Ramos (cell line): ENCODE measurements at regions not wholly inside any gene's neighbourhood (a gene's known extent, or its start where the extent isn't known, plus 50 kb on each side); places are given as distances from the start of the nearest gene placed in this dataset.

Experiments used
- in situ Hi-C: fragments of 300-500 bp; cut with MboI; formaldehyde crosslinking; loops from one replicate; pipeline ENCODE4 v1.14.3; 2022; ENCODE audit warnings: low sequenced_read_pairs; ENCODE audit not compliant: unreplicated experiment

DNA sequence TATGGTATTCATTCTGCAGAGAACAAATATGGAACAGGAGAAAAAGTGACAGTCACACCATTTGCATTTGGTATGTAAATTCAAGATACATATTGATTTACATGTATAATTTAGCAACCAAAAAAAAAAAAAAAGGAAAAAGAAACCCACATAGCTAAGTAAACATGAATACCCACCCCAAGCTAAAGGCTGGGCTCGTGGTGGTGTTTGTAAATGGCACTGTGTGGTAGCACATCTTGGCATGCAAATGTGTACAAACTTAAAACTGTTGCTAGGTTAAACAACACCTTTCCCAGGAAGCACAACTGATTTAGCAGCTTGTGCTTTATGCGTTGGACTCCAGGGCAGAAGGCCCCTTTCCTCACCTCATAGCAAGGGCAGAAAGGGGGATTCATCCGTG is 481.1 kb upstream of the CELF4 start:
- in situ Hi-C loops, result no loop called here

DNA sequence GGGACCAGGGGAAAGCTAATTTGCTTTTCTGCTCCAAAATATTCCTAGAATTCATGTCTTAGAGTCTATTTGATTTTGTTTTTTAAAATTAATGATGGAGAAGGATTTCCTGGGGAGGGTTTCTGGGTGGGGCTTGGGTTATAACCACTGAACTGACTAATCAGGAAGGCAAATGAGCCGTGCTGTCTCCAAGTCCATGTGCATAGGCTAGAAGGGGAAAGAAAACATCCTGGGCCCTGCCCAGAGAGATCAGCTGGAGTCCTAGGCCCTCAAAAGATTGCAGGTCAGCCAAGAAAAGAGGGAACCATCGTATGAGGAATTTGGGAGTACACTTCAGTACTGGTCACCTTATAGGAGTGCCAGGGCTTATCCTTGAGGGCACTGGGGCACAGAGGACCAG is 480.2 kb upstream of the CELF4 start:
- in situ Hi-C loops, result no loop called here

DNA sequence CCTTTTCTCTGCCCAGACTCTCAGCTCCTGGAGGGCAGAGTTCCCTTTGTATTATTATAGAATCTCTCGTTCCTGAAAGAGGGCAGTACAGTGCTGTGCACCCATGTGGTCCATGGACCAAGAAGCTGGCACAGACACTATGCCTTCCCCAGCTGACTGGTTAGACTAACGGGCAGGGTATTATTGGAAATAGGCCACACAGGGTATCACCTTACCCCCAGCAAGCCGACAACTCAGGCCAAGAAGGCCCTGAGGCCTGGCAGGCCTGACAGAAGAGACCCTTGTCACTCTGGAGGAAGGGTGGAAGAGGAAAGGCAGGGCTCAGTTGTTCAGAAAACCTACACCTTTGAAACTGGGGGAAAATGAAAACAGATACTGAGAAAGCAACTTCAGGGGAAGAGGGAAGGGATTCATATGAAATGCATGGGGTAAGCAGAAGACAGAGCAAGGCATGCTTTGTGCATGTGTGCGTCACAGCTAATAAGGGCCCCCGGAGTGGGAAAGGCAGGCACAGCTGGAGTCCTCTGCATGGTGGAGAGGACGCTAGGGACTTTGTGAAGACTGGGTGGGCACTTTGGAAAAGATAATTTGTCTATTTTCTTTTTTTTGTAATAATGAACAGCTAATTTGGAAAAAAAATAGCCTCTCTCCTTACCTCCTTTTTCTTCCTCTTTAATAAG is 476.8 kb upstream of the CELF4 start:
- in situ Hi-C loops, result no loop called here

DNA sequence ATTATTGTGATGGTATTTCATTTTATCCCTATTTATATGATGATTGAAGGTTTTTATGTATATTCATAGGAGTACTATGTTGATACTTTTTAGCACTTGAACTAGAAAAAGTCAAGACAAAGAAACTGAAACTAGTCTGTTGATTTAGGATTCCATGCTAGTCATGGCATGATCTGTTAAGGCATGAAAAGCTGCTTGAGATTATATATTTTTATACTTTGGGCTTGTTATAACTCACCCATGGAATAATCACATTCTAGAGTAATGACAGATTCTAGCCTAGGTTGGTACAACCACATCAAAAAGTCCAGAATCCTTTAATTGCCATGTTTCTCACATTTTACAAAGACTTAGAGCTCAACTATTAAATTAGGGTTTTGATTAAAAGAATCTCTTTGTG is 472.6 kb upstream of the CELF4 start:
- in situ Hi-C loops, result no loop called here

DNA sequence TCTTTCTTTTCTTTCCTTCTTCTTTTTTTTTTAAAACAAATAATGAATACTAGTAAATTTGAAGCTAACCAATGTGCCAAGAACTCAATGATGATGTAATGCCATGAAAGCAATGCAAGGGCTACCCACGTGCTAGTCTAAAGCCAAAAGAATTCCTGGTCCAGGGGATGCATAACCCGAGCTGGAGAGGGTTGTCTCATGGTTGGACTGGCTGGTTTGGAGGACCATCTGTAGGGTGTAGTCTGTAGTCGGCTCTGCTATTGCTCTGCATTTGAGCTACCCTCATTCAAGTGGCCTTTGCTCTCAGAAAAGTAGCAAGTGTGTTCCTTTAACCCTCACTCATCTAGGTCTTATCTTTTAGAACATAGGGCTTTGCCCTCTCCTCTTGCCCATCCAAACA is 469.6 kb upstream of the CELF4 start:
- in situ Hi-C loops, result no loop called here

DNA sequence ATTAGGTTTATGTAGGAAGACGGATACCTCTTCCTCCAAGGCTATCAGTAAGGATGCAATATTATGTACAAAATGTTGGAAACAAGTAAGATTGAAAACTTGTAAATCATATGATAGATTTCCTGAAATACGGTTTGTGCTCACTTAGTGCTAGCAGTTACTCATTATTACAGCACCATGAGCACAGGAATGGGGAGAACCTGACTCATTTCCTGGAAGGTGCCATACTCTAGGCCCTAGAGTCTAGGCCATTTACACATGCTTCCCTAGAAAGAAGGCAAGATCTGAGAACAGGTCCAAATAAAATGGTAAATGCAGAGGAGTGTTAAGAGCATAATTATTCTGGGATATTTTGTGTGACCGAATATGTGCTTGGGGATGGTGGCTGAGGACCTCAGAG is 467.7 kb upstream of the CELF4 start:
- in situ Hi-C loops, result no loop called here

DNA sequence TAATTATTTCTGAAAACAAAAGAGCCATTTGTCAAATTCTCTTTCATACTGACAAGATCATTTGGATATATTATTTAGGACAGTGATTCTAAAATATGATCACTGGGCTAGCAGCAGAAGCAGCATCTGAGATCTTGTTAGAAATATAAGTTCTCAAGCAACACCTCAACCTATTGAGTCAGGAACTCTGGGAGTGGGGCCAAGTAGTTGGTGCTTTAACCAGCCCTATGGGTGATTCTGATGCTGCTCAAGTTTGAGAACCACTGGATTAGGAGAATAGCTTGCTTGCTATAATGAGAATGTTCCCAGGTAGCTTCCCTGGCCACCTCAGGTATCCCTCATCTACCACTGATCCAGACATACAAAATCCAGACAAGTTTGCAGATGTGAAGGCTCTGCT is 466.9 kb upstream of the CELF4 start:
- in situ Hi-C loops, result no loop called here

DNA sequence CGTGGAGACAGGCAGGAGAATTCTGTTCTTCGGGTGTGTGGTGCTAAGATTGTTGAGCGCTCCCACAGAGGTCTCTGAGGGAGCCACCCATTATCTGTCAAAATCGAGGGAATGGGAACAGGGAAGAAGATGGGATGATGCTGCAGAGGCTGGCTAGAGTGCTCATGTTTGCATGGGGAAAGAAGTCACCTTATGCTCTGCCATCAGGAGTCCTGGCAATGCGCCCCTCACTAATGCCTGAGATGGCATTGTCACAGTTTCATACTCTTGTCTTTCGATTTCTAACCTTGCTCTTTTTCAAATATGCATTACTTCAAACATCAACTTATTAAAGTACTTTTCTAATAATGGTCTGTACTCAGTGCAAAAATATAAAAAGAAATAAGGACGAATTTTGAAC is 463.3 kb upstream of the CELF4 start:
- in situ Hi-C loops, result no loop called here

DNA sequence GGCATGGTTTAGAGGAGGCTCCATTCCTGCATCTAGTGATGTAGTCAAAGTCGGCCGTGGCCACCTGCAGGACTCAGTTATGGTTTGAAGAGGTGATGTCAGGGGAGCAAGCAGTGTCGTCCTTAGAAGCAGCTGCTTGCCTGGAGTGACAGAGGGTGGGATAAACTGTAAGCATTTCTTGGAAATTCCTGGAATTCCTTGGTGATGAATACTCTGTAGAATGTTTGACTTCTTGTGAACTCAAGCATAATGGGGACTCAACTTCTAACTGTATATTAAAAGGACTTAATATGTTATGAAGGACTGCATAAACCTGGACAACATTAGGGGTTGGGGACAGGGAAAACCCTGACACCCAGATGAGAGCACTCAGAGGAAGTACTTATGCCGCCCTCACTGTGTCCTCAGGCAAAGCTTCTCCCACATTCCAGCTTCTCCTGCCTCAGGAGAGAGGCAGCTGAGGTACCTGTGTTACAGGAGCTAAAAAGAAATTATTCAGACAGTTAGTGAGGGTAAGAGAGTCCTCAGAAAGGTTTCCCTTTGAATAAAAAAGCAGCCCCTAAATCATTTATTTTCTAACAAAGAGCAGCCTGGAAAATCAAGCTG is 459.9 kb upstream of the CELF4 start:
- in situ Hi-C loops, result no loop called here

DNA sequence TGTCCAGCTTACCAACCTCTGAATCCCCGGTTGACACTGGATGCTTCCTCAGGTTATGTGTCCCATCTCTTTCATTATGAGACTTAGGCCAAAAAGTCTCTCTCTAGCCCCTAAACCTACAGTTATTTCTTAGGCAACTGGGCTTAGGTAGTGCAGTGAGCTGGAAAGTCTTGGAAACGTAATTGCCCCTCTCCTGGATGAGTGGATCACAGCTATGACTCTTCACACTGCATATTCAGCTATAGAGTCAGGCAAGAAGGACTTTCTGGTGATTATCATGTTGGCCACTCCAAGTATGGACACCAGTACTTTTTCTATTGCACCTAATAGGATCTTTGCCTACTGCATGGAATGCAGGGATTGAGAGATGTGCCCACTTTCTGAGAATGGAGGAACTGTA is 458.3 kb upstream of the CELF4 start:
- in situ Hi-C loops, result no loop called here

DNA sequence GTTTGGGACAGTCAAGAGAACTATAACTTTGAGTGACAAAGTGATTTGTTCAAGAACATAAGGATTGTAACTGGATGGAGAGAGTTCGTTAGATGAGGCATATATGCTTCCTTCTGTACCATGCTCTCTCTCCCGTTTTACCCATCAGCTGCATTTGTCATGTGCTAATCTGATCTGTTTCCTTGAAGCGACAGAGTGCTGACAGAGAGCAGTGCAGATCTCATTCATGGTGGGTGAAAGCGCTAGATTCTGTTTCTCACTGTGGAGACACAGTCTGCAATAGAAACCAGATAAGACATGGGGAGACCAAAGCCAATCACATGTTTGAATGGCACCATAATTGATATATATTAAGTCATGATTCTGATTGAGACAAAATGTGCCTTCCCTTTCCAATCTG is 456.6 kb upstream of the CELF4 start:
- in situ Hi-C loops, result no loop called here

DNA sequence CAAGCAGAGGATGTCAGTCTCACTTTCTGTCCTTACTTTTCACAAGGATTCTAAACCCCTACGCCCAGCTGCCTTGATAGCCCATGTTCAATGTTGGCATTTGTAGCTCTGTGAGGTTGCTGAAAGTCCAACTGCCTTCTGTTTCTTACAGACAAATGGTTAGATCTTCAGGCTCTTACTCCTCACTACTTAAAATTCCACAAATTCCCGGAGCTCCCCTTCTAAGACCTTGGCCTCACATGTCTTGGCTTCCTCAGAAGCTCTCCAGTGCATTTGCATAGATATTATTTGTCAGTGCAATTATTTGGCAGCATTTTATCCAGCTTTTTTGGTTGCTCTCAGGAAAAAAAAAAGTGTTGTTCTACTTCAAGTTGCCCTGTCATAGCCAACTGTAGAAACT is 453.7 kb upstream of the CELF4 start:
- in situ Hi-C loops, result no loop called here

DNA sequence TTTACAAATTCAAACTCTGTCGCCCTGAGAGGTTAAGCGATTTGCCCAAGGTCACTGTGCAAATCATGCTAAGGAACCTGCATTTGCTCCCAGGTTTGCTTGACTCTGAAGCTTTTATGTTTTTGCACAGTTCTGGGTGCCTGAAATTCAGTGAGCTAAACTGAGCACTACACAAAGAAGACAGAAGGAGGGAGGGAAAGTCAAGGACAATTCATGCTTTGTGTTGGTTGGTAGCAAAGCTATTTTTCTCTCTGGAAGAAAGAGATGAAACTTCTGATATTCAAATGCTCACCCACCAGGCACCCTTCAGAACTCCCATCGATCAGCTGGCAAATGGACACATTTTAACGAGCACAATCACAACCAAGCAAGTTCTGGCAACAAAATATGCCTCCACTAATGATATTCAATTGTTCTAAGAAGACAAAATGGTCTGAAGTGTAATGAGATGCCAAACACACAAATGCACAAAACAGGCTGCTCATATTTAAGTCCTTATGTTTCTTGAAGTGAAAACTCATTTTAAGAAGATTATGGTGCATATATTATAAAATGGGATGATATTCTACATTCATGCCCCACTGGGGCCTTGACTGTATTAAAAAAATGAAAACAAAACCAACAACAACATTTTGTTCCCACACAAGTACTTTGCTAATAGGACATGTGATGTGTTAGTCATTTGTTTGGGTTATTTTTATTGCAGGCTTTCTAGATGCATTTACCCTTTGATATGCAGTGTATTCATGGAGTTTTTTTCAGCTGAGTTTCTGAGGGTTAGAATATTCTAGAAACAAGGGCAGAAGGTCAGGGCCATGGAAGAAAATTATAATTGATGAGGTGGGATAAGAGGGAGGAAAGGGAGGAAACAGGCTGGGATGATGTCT is 445.6 kb upstream of the CELF4 start:
- in situ Hi-C loops, result no loop called here

DNA sequence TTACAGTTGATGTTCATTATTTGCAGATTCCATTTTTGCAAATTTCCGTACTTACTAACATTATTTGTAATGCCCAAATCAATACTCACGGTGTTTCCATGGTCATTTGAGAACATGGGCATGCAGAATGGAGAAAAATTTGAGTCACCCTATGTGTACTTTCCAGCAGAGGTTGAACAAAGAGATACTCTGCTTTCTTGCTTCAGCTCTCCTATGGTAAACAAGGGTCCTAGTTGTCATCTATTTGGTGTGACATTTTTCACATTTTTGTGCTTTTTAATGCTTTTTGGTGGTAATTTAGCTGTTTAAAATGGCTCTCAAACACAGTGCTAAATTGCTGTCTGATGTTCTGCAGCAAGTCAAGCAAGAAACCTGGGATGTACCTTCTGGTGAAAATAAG is 444.4 kb upstream of the CELF4 start:
- in situ Hi-C loops, result no loop called here

DNA sequence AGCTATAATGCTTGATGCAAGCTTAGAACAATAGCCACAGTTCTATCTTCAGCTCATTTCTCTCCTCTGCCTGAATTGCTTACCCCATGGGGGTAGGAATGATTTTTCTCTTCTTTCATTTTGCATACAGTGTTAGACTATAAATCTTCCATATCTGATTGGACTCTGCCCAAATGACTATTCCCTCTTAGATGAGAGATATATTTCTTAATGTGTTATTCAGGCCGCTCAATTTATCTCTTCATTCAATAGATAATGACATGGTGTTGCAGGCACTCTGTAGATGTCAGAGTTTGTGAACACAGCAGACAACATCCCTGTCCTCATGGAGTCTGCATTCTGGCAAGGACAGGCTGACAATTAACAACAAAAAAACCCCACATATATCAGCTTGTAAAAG is 443.7 kb upstream of the CELF4 start:
- in situ Hi-C loops, result no loop called here

DNA sequence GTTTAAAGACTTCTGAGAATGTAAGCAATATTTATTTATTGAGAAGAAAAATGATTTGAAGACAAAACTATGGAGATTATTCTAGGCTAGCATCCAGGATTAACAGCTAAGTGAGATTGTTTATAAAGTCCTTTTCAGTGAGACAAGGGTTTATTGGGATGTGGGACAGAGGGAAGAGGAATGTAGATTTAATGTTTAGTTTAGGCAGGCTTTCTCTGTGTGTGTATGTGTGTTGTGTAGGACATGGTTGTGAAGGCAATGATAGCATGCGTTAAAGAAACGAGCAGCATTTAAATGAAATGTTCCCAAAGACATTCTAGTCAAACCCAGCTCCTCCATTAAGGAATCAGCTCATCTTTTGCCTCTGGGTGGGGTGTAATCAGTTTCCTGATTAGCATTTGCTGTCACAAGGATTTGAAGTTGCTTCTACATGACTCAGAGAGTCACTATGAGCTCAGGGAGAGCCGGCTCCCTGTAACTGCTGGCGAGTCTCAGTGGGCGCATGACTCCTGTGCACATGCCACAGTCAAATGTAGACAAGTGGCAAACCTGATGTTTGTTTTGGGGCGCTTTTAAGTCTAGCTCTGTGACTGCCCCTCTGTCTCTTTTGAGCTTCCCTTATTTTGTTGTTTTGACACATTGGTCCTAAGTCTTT is 442.2 kb upstream of the CELF4 start:
- in situ Hi-C loops, result no loop called here

DNA sequence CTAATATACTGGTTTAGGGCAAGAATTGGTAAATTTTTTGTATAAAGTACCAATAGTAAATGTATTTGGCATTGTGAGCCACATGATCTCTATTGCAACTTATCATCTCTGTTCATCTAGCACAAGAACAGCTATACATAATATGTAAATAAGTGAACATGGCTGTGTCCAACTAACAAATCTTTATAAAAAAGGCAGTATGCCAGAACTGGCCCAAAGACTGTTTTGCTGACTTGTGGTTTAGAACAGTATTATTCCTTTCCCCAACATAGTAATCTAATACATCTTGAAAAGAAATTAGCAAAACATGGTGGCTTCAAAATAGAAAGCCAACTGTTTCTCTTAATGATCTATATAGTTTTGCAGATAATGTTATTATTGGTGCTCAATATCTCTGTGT is 441.4 kb upstream of the CELF4 start:
- in situ Hi-C loops, result no loop called here

DNA sequence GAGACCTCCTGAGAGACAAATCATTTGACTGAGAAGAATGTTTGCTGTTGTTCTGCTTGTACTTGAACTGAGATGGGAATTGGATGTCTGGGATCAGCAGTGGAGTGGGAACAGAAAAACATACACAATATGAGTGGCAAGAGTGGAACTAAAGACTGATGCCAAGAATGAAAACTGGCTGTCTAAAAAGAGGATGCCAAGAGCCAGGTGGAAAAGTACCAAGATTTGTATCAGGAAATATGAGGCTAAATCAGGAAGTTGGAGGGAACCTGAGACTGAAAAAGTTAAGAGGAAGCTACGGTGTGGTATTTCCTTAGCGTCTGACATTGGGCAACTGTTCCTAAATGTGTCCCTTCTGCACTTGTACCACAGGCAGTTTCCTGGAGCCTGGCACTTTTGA is 440.9 kb upstream of the CELF4 start:
- in situ Hi-C loops, result no loop called here

DNA sequence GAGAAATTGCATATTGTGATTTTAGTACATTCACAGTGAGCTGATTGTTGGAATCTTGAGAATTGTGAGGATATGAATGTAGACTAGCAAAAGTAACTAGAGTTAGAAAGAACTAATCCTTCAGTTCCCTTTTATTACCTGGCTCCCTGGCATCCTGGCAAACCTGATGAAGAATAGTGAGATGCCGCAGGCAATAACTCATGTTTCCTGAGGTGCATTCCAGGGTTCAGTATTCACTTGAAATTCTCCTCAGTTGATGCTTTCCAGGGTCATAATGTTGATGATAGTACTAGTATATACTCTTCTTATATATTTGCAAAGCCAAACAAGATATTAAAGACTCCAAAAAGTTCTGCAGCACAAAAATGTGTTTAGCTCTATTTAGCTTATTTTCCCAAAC is 432.1 kb upstream of the CELF4 start:
- in situ Hi-C loops, result no loop called here

DNA sequence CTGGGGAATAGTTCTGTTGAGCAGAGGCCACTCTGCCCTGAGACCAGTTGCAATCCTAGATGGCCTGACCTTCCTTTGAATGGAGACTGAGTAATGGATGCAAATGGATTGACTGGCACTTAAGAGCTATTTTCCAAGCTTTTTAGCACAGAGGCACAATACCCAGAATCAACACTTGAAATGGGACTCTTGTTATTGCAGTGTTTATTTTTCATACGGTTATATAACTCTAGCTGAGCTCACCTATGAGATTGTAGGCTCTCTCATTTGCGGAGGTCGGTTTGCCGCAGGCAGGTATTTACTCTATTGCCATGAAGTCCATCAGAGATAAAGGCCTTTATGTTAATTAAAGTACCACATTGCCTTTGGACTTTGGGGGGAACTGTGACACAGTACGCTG is 422.3 kb upstream of the CELF4 start:
- in situ Hi-C loops, result no loop called here

DNA sequence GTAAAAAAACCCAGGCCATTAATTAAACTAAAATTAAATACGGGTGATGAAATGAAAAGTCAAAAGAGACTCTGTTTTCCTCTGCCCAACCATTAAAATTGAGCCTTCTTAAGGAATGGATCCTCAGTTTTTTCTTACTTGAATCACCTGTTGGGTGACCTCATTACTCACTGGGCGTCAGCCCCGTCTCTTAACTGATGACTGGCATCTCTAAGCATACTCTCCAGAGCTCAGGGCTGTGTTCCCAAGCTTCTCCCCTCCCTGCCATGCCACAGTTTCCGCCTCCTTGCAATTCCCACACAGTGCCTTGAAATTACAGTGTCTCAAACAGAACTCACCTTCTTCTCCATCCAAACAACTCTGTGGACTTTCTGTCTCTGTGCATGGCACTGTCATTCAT is 421.1 kb upstream of the CELF4 start:
- in situ Hi-C loops, result no loop called here
